CD4-positive, alpha-beta T cell treated with Interleukin-15 for 4 hours (primary cell): ENCODE measurements at regions not wholly inside any gene's neighbourhood (a gene's known extent, or its start where the extent isn't known, plus 50 kb on each side); places are given as distances from the start of the nearest gene placed in this dataset.
"Not testable (repeated sequence)": the region's sequence is repeated elsewhere in the genome, so short reads cannot be mapped to it uniquely, and the experiment has no call there.

ENCODE experiments used
- DNase-seq: peaks from one replicate; pipeline ENCODE4 v3.0.0-alpha.2; 2020; ENCODE audit warnings: low spot score

DNA sequence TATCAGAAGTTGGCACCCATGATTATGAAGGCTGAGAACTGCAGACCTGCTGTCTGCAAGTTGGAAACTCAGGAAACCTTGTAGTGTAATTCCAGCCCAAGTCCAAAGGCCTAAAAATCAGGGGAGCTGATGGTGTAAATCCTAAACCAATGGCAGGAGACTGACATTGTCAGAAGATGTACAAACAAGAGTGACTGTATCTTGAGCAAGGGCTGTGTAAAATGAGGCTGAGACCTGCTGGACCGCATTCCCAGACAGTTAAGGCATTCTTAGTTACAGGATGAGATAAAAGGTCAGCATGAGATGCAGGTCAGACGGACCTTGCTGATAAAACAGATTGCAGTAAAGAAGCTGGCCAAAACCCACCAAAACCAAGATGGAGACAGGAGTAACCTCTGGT lies 147.7 kb downstream of the COG6 start:
- no peak for DNase-seq

DNA sequence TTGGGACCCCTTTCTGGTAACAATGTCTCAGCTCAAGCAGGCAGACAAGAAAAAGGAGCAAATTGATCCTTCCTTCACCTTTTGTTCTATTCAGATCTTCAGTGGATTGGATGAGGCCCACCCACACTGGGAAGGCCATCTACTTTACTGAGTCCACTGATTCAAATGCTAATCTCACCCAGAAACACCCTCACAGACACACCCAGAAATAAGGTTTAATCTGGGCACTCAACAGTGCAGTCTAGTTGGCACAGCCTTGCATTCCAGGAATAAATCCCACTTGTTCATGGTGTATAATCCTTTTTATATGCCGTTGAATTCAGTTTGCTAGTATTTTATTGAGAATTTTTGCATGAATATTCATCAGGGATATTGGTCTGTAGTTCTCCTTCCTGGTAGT lies 148.4 kb downstream of the COG6 start:
- no peak for DNase-seq

- DNase-seq, result no peak
These were observed 149.1 kb downstream of the COG6 start for GRCh38 chr13:39804332-39805210.

DNA sequence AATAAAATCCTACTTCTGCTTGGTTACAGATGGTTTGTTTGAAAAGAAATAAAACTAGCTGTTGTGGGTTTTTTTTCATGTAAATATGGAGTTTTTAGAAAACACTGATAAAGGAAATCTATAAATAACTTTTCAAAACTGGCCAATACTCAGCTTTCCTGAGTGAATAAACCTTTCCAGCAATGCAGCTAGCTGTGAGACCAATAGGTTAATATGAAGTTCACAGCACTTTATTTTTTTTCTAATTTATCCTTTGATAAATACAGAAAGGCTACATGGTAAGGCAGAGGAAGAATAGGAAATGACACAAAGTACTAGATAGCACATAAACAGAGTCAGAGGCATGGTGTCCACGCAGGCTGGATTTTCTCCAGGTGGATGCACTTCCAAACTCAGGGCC lies 154.0 kb downstream of the COG6 start:
- no peak for DNase-seq

DNA sequence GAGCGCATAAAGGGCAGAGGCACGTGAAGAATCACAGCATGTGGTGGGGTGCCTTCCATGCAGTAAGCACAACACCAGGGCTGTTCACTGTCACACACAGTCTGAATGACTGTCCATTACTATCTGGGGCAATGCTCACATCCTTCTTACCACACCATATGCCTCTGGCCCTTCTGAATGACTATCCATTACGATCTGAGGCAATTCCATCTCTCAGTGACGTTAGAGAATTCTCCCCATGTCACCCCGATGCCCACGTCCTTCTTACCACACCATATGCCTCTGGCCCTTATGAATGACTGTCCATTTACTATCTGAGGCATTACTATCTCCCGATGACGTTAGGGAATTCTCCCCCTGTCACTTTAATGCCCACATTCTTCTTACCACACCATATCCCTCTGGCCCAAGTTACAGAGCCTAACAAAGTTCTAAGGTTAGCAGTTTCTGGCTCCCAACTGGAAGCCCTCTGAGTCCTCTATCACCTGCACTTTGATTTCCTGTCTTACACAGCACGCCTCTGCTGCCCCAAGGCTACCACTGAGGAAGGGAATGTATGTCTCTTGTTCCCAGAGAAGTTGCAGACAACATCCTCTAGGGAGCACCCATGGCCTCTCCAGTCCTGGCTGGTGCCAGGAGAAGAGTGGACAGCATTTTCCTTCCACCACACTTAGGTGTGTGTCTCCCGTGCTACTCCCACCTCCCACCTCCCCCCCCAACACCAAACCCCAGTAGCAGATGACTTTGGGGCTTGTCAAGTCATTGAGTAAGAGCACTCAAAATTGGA lies 154.8 kb downstream of the COG6 start:
- DNase-seq, result no peak

DNA sequence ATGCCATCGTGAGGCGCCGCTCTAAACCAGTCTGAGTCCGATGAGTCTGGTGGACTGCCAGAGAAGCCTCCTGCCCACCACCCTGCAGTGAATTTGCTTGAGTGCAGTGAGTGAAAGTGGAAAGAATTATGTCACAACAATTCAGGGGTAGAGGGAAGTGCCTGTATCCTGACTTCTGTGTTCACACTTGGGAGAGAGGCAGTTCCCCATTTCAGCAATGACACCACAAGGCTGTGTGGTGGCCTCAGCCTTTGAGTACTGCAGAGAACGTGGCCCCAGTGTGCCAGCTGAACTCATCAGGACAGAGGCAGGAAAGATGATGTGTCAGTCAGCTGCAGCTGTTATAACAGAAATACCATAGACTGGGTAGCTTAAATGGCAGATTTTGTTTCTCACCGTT lies 155.6 kb downstream of the COG6 start:
- no peak for DNase-seq

DNA sequence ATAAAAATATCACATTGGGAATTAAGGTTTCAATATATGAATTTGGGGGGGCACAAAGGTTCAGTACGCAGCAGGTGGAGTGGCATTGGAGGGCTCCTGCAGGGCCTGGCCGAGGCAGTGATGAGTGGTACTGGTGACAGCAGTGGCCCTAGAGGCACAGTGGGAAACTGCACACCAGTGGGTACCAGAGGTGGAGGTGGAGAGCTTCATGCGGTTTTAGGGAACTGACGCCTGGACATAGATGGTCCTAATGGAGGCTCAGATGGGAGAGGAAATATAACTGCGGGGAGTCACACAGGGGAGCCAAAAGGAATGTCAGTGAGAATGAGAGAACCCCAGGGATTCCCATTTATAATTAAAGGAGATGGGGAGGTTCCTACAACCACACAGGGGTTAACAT lies 156.2 kb downstream of the COG6 start:
- no peak for DNase-seq

GRCh38 chr13:39815345-39816111 lies 160.1 kb downstream of the COG6 start:
- DNase-seq, result no peak

DNA sequence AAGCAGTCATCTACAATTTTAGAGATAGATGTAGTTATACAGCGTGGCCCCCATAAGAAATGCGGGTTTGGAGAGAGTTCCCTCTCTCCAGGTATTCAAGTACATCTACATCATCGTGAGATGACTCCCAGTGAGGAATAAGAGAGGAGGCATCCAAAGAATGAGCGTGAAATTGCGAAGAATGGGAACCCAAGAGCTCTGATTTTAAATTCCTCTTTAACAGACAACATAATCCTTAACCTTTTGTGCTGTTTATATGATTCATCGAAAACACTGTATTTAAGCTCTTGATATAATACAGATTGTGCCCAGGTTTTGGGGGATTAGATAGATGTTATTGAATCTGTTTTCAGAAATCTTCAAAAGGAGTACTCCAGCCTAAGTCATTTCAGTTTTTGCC lies 161.5 kb downstream of the COG6 start:
- no peak for DNase-seq

- DNase-seq, result no peak
These were observed 163.5 kb downstream of the COG6 start for GRCh38 chr13:39818953-39819352.

- no peak for DNase-seq
These were observed 165.1 kb downstream of the COG6 start for GRCh38 chr13:39820606-39821005.

GRCh38 chr13:39821977-39822376 lies 166.5 kb downstream of the COG6 start:
- DNase-seq, result no peak

DNA sequence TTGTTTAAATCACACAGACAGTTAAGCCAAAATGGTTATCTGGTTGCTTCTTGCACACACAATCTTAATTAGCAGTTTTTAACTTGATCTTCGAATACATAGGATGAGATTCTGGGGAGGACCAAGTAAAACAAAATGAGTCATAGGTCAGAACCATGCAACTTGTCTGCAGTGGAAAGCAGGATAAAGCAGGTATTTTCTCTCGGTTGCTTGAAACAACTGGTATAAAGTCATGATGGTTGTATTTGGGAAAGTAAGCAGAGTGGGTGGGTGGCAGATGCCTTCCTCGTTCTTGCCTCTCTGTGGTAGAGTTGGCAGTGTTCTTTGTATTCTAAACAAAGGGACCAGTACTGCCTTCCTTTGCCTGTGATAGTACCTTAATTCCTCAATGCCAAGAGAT lies 167.0 kb downstream of the COG6 start:
- no peak for DNase-seq

DNA sequence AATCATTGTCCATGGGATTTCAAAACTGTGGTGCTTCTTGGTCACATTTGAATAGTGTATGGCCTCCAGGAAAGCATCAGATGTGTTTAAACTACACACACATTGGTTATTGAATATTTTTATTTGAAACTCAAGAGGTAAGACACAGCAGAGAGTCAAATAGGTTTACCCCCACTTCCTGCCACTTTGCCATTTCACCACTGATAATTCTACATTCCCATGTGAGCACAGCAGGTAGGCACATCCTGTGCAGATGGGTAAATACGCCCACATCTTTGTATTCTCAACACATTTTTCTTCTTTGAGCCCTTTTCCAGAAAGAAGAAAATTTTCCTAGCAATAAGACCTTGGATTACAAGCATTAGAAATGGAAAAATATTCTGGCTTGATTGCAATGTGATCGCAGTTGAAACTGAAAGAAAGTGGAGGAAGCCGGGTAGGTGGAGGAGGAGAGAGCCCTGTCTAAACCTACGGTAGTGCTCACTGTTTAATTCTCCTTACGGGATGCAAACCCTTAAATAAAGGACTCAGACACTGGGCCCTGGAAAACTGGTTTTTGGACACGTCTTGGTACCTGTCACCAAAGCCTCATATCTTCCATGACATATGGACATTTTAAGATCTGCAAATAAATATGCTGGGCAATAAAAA lies 167.7 kb downstream of the COG6 start:
- DNase-seq, result no peak

GRCh38 chr13:39825886-39826285 lies 170.4 kb downstream of the COG6 start:
- no peak for DNase-seq

DNA sequence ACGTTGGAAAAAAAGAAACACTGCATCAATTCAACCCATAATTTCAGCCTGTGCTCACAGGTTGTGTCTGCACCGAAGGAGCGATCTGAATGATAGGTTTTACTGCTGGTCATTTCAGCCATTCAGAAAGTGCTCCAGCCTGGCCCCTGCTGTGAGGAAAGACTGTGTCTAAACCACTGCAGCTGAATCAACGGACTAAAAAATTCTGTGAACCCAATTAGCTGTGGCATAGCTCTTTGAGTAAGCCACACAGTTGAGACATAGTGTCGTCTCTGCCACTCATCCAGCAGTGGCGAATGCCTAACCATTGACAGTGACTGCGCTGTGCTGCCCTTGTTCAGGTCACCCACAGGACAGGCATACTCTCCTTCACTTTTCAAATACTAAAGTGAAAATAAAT lies 179.8 kb downstream of the COG6 start:
- no peak for DNase-seq

GRCh38 chr13:39836038-39836437 lies 180.6 kb downstream of the COG6 start:
- DNase-seq, result no peak

- not testable (repeated sequence) for DNase-seq
These were observed 182.4 kb downstream of the COG6 start for GRCh38 chr13:39837866-39838265.

GRCh38 chr13:39840201-39840600 lies 184.7 kb downstream of the COG6 start:
- DNase-seq, result no peak

GRCh38 chr13:39847336-39847735 lies 191.9 kb downstream of the COG6 start:
- DNase-seq, result no peak

GRCh38 chr13:39855236-39855635 lies 199.8 kb downstream of the COG6 start:
- no peak for DNase-seq

- no peak for DNase-seq
These were observed 201.3 kb downstream of the COG6 start for GRCh38 chr13:39856714-39857113.
